ENCODE measurements at regions not wholly inside any gene's neighbourhood (a gene's known extent, or its start where the extent isn't known, plus 50 kb on each side); places are given as distances from the start of the nearest gene placed in this dataset.

GRCh38 chr12:59036973-59037762, 116.9 kb upstream of the LRIG3 start:
- DNase-seq: no peak

DNA sequence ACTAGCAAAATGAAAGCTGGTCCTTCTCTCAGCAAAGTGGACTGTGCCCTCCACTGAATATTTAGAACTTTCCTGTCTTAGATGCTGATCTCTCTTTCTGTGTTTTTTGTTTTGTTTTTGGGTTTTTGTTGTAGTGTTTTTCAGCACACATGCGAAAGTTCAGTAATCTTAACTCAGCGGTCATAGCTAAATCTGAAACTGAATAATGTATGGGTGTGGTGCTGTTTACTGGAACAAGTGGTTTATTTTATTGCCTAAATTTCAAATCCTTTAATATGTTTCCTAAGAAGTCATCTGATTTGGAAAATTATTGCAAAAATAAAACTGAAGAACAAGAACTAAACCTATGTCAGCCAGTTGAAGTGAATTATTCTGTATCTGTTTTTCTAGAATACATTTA, 116.0 kb upstream of the LRIG3 start:
- DNase-seq: no peak

GRCh38 chr12:59031313-59031712, 111.0 kb upstream of the LRIG3 start:
- no peak for DNase-seq

DNA sequence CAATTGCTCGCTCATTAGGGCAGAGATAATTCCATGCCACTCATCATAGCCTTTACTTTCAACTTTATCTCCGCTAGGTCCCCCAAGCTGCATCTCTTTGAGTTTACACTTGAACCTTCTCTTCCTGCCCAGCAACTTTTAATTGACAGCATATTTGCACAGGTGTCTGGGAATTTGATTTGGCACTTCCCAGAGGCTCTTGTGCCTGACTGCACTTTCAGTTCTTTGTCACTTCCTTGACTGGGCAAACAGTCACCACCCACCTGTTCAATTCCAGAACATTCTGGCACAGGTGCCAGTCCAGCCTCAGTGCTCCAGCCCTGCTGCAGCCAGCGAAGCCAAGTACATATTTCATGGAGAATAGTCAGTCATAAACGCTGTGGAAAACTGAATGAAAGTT, 110.1 kb upstream of the LRIG3 start:
- DNase-seq: no peak

DNA sequence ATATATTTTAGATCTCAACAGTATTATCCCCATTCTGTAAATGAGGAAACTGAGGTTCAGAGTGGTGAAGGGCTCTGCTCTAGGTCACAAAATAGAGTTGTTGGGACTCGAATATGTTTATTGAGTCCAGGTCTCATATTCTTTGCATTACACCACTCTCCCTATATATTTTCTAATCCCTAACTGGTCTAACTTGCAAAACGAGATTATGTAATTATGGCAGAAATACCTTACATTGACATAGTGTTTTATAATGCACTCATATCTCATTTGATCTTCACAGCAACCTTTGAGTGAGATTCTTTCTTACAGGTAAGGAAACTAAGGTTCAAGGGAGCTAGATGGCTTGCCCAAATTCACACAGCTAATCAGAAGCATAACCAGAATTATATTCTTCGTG, 106.9 kb upstream of the LRIG3 start:
- no peak for DNase-seq

DNA sequence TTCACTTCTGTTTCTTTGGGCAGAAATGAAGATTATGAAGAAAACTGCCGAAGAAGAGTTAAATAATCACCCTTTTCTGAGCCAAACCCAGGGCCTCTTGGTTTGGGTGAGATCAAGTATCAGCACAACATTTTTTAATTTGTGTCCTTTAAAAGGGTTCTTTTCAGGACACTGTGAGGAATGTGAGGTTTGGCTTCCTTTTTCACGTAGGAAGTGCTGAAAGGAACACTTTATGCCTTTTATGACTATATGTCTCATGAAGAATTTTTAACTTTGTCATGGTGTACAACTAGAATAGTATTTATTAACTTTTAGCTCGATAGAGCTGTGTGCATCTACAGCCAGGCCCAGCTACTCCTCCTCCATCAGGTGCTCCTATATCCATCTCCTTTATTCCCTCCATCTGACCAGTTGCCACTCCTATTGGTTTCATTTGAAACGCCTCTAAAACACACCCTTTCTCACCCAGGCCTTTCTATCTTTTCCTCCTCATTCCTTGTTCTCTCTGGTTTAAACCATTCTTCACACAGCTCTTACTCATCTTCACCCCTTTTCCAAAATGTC, 103.6 kb upstream of the LRIG3 start:
- DNase-seq: no peak

- DNase-seq: no peak
Measured at GRCh38 chr12:59020073-59020946, 100.0 kb upstream of the LRIG3 start.

- no peak for DNase-seq
Measured at GRCh38 chr12:59014885-59015284, 94.6 kb upstream of the LRIG3 start.

DNA sequence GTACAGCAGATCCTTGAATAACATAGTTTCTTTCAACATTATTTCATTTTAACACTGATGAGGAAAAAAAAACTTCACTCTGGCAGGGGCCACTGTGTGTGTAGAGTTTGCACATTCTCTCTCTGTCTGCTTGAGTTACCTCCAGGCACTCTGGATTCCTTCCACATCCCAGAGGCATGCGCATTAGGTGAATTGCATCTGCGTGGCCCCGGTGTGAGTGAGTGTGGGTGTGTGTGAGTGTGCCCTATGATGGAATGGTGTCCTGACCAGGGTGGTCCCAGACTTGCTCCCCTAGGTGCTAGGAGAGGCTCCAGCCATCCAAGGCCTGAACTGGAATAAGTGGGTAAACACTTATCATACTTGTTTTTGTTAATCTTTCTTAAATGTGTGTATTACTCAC, 90.6 kb upstream of the LRIG3 start:
- no peak for DNase-seq

DNA sequence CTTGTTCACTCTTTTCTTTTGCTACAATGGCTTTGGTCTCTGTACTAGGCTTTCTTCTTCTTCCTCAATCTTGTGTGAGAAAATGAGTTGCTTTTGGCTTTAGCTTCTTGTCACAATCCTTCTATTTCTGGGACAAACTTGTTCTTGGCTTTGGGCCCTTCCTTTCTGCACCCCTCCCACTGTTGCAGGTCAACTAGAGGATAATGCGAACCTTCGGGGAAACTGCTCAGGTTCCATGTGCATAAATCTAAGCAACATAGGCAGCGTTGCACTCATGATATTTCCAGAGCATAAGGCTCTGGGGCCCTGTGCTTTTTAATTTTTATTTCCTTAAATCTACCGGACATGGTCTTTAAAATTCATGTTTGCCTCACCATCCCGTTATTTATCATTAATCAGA, 89.8 kb upstream of the LRIG3 start:
- no peak for DNase-seq

DNA sequence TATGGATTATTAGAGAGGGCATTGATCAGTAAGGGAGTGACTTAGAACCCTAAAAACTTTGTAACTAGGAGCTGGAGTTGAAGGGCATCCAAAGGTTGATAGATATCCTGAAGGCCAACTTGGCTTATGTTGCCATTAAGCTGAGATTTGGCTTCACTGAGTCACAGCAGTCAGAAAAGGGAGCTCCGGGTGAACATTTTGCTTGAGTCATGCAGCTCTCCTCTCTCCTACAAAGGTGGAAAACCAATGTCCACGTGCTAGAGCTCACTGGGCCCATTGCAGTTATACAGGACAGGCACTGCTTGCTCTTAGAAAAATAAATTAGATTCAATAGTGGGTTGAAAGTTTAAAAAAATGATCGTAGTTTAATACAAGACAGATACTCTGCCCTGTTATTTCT, 87.3 kb upstream of the LRIG3 start:
- DNase-seq: no peak

GRCh38 chr12:59005193-59005955, 85.1 kb upstream of the LRIG3 start:
- DNase-seq: no peak

- DNase-seq: no peak
Measured at GRCh38 chr12:59004456-59004855, 84.2 kb upstream of the LRIG3 start.

- no peak for DNase-seq
Measured at GRCh38 chr12:58995666-58996363, 75.5 kb upstream of the LRIG3 start.

GRCh38 chr12:58988643-58989344, 68.5 kb upstream of the LRIG3 start:
- DNase-seq: no peak

GRCh38 chr12:58981961-58982360, 61.7 kb upstream of the LRIG3 start:
- no peak for DNase-seq

DNA sequence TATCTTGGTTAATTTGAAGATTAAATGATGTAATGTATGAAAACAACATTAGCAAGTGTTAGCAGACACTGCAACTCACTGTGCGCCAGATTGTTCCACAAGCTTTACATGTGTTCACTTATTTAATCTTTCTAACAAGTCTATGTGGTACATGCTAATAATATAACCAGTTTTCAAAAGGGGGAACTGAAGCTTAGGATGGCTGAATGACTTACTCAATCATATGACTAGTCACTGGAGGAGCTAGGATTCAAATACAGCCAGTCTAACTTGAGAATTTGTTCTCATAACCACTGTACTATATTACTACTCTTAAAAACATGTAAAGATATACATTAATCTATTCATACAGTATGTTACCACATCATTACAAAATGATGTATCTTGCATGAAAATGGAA, 60.5 kb upstream of the LRIG3 start:
- DNase-seq: no peak

DNA sequence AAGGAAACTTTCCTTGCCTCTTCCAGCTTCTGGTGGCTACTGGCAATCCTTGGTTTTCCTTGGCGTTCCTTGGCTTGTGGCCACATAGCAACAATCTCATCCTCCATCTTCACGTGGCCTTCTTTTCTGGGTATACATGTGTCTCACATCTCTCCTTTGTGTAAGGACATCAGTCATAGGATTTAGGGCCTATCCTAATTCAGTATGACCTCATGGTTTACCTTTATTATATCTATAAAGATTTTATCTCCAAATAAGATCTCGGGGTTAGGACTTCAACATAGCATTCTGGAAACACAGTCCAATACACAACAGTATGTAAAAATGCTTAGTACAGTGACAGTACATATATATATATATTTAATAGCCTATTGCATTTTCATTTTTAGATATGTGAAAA, 58.4 kb upstream of the LRIG3 start:
- no peak for DNase-seq

DNA sequence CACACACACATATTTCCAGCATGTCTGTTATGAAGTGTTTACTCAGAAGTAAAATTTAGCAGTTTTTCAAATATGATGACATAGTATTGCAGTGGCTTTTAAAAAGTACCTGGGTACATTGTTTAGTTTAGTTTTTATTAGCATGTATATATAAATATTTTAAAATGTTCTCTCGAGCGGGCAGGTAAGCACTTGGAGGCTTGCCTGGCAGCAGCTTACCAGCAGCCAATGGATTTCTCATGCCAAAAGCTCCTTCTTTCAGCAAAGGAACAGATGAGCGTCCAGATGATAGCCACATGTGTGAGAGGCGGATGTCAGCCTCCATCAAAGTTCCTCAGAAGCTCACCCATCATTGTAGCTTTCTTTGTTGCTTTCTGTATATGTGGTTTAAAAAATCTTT, 57.2 kb upstream of the LRIG3 start:
- DNase-seq: no peak

DNA sequence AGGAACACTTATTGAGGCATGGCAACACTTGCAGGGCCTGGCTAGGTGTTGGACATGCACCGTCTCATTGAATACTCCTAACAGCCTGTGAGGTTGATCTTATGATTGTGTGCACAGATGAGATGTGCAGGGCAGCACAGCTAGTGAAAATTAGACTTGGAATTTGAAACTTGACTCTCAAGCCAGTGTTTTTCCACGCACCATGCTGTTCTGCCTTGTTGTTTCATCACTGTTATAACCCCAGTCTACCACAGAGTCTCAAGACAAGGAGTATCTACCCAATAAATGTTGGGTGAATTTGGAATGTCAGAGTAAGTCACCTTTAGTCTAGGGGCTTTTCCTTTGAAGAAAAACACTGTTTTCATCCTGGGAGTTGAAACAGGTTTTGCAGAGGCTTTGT, 55.8 kb upstream of the LRIG3 start:
- no peak for DNase-seq

All from NCI-H345 (cell line).